ENCODE measurements at regions not wholly inside any gene's neighbourhood (a gene's known extent, or its start where the extent isn't known, plus 50 kb on each side); places are given as distances from the start of the nearest gene placed in this dataset.

DNA sequence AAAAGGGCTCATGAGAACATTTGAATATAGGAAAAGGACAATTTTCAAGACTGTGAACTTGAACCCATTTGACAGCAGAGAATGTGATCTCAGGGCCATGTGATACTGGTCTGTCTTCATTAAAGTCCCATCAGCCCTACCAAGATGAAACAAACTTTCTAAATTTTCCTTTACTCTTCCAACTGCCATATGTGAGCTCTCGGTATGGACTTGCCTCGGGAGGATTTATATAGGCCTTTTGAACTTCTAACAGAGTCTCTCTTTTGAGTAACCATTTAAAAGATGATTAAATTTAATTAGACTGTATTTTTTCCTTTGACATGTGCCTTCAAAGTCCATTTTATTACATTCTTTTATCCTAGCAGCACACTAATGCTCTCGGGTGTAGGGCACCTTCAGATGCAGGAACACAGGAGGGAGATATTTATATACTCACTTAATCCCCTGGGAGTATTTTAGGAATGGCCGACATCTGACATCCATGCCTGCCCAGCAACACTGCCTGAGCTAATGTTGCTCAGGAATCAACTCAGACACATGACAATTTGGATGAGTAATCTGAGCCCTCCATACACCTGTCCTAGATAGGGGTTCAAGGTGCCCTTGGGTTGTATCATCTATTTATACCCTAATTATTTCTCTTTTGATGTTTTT is 155.0 kb downstream of the SLC7A11 start:
- Histone ChIP-seq H3K36me3 (no peaks in the 10 kb centered on the region), H3K4me1 (peaks cover 0 to 6% (median 2%) of the 10 kb centered on the region in 4 donors), H3K4me3 (no peak overlapping the region), H3K27ac (no peak overlapping the region), H3K9me3 (no peaks in the 10 kb centered on the region), H3K27me3 (no peaks in the 10 kb centered on the region)
- DNase-seq, result no peak
- WGBS, 5 donors, result 67 to 86% (median 82%) methylated on average over 4 of the region's 4 CpGs
- intact Hi-C loops (cut with DNase I; ENCODE audit: low total_unique reads), result loop anchor here (10.0 kb wide), 1 partner anchor 962 kb away; no protein-coding TSS in a partner anchor
- no peak for TF ChIP-seq POLR2AphosphoS5 (IDR thresholded peaks at IDR 0.05)
- TF ChIP-seq, protein P1, sequence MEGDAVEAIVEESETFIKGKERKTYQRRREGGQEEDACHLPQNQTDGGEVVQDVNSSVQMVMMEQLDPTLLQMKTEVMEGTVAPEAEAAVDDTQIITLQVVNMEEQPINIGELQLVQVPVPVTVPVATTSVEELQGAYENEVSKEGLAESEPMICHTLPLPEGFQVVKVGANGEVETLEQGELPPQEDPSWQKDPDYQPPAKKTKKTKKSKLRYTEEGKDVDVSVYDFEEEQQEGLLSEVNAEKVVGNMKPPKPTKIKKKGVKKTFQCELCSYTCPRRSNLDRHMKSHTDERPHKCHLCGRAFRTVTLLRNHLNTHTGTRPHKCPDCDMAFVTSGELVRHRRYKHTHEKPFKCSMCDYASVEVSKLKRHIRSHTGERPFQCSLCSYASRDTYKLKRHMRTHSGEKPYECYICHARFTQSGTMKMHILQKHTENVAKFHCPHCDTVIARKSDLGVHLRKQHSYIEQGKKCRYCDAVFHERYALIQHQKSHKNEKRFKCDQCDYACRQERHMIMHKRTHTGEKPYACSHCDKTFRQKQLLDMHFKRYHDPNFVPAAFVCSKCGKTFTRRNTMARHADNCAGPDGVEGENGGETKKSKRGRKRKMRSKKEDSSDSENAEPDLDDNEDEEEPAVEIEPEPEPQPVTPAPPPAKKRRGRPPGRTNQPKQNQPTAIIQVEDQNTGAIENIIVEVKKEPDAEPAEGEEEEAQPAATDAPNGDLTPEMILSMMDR (IDR thresholded peaks at IDR 0.05), result no peak
- no peak for TF ChIP-seq EP300 (IDR thresholded peaks at IDR 0.05)
- no peak for TF ChIP-seq POLR2A (IDR thresholded peaks at IDR 0.05)

DNA sequence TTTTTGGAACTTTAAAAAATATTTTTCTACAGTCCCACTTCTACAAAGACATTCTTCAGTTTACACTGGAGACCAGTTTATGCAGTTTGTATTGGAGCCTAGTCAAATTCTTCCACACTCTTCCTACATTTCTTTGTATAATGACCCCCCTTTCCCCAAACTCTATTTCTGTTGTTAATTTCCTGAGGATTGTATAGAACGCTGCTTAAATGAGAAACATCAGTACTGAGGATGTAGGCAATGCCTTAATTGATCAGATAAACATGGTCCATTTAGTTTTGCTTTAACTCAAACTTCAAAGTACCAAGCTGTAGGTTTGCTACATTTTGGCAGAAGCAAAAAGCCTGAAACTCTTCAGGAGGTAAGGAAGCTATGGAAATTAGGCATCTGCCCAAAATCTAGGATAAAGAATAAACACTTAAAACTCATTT is 155.5 kb downstream of the SLC7A11 start:
- 45 to 69% (median 58%) methylated on average over 1 of the region's 1 CpG for WGBS, 5 donors
- no peak for DNase-seq
- H3K9me3 ChIP-seq, result no peaks in the 10 kb centered on the region
- H3K4me3 ChIP-seq, result no peak overlapping the region
- intact Hi-C loops (cut with DNase I; ENCODE audit: low total_unique reads), result loop anchor here (10.0 kb wide), 1 partner anchor 962 kb away; no protein-coding TSS in a partner anchor
- H3K27ac ChIP-seq, result no peak overlapping the region
- no peaks in the 10 kb centered on the region for H3K36me3 ChIP-seq
- no peaks in the 10 kb centered on the region for H3K27me3 ChIP-seq
- peaks cover 0 to 6% (median 2%) of the 10 kb centered on the region in 4 donors for H3K4me1 ChIP-seq
- TF ChIP-seq EP300 (IDR thresholded peaks at IDR 0.05), result no peak
- no peak for TF ChIP-seq POLR2A (IDR thresholded peaks at IDR 0.05)
- TF ChIP-seq POLR2AphosphoS5 (IDR thresholded peaks at IDR 0.05), result no peak
- TF ChIP-seq, protein P1 (IDR thresholded peaks at IDR 0.05), result no peak

DNA sequence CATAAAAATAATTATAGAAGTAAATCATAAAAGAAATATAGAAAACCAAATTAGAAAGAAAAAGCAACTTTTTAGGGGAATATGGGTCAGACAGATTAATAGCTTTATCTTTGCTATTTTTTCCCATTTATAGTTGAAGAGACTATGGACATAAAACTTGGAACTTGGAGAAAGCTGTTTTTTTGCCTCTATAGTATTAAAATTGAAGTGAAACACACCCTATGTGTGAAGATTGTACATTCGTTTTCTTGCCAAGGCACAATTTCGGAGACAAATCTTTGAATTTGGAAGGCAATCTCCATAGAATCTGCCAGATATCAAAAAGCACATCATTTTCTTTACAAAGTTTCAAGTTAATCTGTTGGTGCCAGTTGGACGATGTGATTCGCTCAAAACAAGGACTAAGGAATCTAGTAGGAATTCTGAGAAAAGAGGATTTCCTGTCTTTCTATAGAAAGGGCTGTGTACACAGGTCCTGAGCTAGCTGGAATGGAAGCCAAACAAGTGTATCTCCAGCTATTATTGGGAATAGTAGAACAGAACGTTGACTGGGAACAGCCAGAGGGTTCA is 156.3 kb downstream of the SLC7A11 start:
- H3K27ac ChIP-seq, result no peak overlapping the region
- TF ChIP-seq POLR2A (IDR thresholded peaks at IDR 0.05), result no peak
- TF ChIP-seq POLR2AphosphoS5 (IDR thresholded peaks at IDR 0.05), result no peak
- no peak for TF ChIP-seq EP300 (IDR thresholded peaks at IDR 0.05)
- TF ChIP-seq, protein P1 (IDR thresholded peaks at IDR 0.05), result no peak
- WGBS, 5 donors, result 55 to 70% (median 66%) methylated on average over 5 of the region's 5 CpGs
- intact Hi-C loops (cut with DNase I; ENCODE audit: low total_unique reads), result loop anchor here (10.0 kb wide), 1 partner anchor 961 kb away; no protein-coding TSS in a partner anchor
- H3K36me3 ChIP-seq, result no peaks in the 10 kb centered on the region
- H3K4me3 ChIP-seq, result no peak overlapping the region
- no peaks in the 10 kb centered on the region for H3K27me3 ChIP-seq
- peaks cover 0 to 6% (median 2%) of the 10 kb centered on the region in 4 donors for H3K4me1 ChIP-seq
- no peak for DNase-seq
- H3K9me3 ChIP-seq, result no peaks in the 10 kb centered on the region

DNA sequence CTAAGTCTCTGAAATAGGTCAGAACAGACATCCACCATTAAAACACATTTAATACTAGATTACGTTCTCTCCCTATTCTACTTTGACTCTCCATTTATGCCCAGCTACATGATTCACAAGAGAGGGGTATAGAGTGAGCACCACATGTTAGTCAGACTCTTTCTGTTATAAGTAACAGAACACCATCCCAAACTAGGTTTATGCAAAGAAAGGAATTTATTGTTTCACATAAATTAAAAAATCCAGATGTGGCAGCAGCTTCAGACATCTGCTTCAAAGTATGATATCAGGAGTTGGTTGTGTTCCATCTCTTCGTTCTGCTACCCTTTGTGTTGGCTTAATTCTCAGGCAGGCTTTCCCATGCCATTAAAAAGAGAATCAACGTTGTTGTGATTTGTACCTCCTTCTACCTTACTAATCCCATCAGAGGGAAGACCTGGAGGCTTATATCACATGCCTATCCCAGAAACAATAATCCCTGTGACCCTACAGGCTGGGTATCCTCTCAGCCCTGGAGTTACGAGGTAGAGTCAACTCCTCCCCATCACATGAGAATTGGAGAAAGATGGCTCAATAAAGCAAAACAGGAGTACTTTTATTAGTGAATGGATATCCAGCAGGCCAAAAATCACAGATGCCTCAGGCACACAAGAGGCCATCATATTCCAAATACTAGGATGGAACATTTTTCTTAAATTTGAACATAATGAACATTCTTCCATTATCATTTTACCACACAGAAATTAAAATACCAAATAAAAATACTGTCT is 163.2 kb downstream of the SLC7A11 start:
- Histone ChIP-seq H3K36me3 (no peaks in the 10 kb centered on the region), H3K9me3 (no peaks in the 10 kb centered on the region), H3K27ac (no peak overlapping the region), H3K4me3 (no peak overlapping the region), H3K27me3 (no peaks in the 10 kb centered on the region), H3K4me1 (no peaks in the 10 kb centered on the region)
- whole genome bisulfite sequencing, 5 donors, result 78 to 86% (median 80%) methylated on average over 4 of the region's 4 CpGs
- DNase-seq, result no peak
- intact Hi-C loops (cut with DNase I; ENCODE audit: low total_unique reads), result no loop called here
- no peak for TF ChIP-seq POLR2AphosphoS5 (IDR thresholded peaks at IDR 0.05)
- TF ChIP-seq, protein P1 (IDR thresholded peaks at IDR 0.05), result no peak
- no peak for TF ChIP-seq POLR2A (IDR thresholded peaks at IDR 0.05)
- no peak for TF ChIP-seq EP300 (IDR thresholded peaks at IDR 0.05)

Data from stomach (tissue), 8 donors.